Trophoblast cell (in vitro differentiated cells and primary cell): ENCODE measurements at regions not wholly inside any gene's neighbourhood (a gene's known extent, or its start where the extent isn't known, plus 50 kb on each side); places are given as distances from the start of the nearest gene placed in this dataset.

ENCODE experiments used
- DNase-seq, 2 donors: peaks; one replicate each; pipeline ENCODE4 v3.0.0-alpha.2; 2016
- H2AFZ ChIP-seq: 2 replicates; pipeline ENCODE4 v1.6.1; 2013; ENCODE audit warnings: low read length, moderate library complexity, mild to moderate bottlenecking; ENCODE audit not compliant: insufficient read depth, poor library complexity
- H2AK5ac ChIP-seq: 2 replicates; pipeline ENCODE4 v1.6.1; 2013; ENCODE audit warnings: mild to moderate bottlenecking, low read length
- H2BK120ac ChIP-seq: 2 replicates; pipeline ENCODE4 v1.6.1; 2013; ENCODE audit warnings: low read length, mild to moderate bottlenecking, moderate library complexity; ENCODE audit not compliant: insufficient read depth, poor library complexity
- H2BK12ac ChIP-seq: 2 replicates; pipeline ENCODE4 v1.6.1; 2013; ENCODE audit warnings: mild to moderate bottlenecking, low read length, moderate library complexity
- H2BK5ac ChIP-seq: 2 replicates; pipeline ENCODE4 v1.6.1; 2013; ENCODE audit warnings: low read length, low read depth, moderate library complexity, mild to moderate bottlenecking; ENCODE audit not compliant: poor library complexity
- H3K14ac ChIP-seq: 2 replicates; pipeline ENCODE4 v1.6.1; 2013; ENCODE audit warnings: mild to moderate bottlenecking, low read length
- H3K18ac ChIP-seq: 2 replicates; pipeline ENCODE4 v1.6.1; 2013; ENCODE audit warnings: mild to moderate bottlenecking, low read length
- H3K23ac ChIP-seq: 2 replicates; pipeline ENCODE4 v1.6.1; 2013; ENCODE audit warnings: low read length
- H3K27ac ChIP-seq: 2 replicates; pipeline ENCODE4 v1.5.1; 2013; ENCODE audit warnings: low read depth, mild to moderate bottlenecking, inconsistent platforms, low read length, moderate library complexity
- H3K27me3 ChIP-seq: 2 replicates; pipeline ENCODE4 v1.6.1; 2013; ENCODE audit warnings: inconsistent platforms, mild to moderate bottlenecking, low read length, moderate library complexity; ENCODE audit not compliant: insufficient read depth
- H3K36me3 ChIP-seq, 2 experiments: 1 replicate in 1 of 2; 2 replicates in 1 of 2; pipeline ENCODE4 v1.6.1; 2013; ENCODE audit warnings: low read length in 2 of 2, mild to moderate bottlenecking in 2 of 2, moderate library complexity in 1 of 2; ENCODE audit not compliant: insufficient read depth in 2 of 2, control insufficient read depth in 1 of 2
- H3K4ac ChIP-seq: 2 replicates; pipeline ENCODE4 v1.6.1; 2013; ENCODE audit warnings: low read depth, mild to moderate bottlenecking, low read length, moderate library complexity
- H3K4me1 ChIP-seq, 2 experiments: 1 replicate in 1 of 2; 2 replicates in 1 of 2; pipeline ENCODE4 v1.6.1; 2013; ENCODE audit warnings: low read length in 2 of 2, mild to moderate bottlenecking in 2 of 2, moderate library complexity in 1 of 2; ENCODE audit not compliant: insufficient read depth in 2 of 2, control insufficient read depth in 1 of 2
- H3K4me2 ChIP-seq: 2 replicates; pipeline ENCODE4 v1.6.1; 2013; ENCODE audit warnings: inconsistent platforms, mild to moderate bottlenecking, low read length, moderate library complexity
- H3K4me3 ChIP-seq: 2 replicates; pipeline ENCODE4 v1.5.1; 2013; ENCODE audit warnings: mild to moderate bottlenecking, low read depth, low read length, inconsistent platforms
- H3K79me1 ChIP-seq: one replicate; pipeline ENCODE4 v1.6.1; 2013; ENCODE audit warnings: low read length
- H3K79me2 ChIP-seq: 2 replicates; pipeline ENCODE4 v1.6.1; 2013; ENCODE audit warnings: low read length, mild to moderate bottlenecking; ENCODE audit not compliant: control insufficient read depth, insufficient read depth, poor library complexity
- H3K9ac ChIP-seq: 2 replicates; pipeline ENCODE4 v1.6.1; 2013; ENCODE audit warnings: mild to moderate bottlenecking, low read length
- H3K9me3 ChIP-seq: 2 replicates; pipeline ENCODE4 v1.6.1; 2013; ENCODE audit warnings: low read depth, mild to moderate bottlenecking, control low read depth, inconsistent platforms, low read length; ENCODE audit not compliant: insufficient read depth
- H4K12ac ChIP-seq: 2 replicates; pipeline ENCODE4 v1.6.1; 2013; ENCODE audit warnings: low read depth, mild to moderate bottlenecking, low read length, moderate library complexity
- H4K8ac ChIP-seq: 2 replicates; pipeline ENCODE4 v1.6.1; 2013; ENCODE audit warnings: low read depth, mild to moderate bottlenecking, low read length, moderate library complexity
- H4K91ac ChIP-seq: one replicate; pipeline ENCODE4 v1.6.1; 2013; ENCODE audit warnings: low read depth, mild to moderate bottlenecking, low read length, moderate library complexity
- WGBS: extraction: QIAGEN DNeasy Blood & Tissue Kit; methylation state at CpG from one replicate; pipeline ENCODE4 v1.1.7; 2013; ENCODE audit warnings: missing lambda C conversion rate; ENCODE audit not compliant: insufficient read length, insufficient coverage; ENCODE audit errors: extremely low coverage; 5-methylcytosine and 5-hydroxymethylcytosine counted together

DNA sequence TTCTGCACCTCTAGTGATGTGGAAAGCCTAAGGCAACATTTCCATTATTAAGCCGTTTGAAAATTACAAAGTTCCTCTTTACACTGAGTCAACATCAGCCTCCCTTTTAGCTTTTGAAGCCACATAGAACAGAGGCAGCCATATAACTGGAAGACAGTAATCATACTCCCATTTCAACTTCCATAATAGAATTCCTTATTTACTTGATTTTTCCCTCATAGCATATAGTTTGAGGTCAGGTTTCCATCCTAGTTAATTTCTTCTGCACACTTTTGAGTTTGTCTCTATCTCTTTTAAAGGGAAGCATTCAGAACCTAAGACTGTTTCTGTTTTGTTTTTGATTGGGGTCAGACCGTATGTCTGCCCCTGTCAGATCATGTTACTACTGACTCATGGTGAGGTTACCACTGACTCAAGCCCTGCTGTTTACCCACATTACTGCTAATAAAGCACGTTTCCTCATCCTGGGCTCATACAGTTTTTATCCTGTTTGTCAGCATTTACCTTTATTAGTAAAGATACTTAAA is 161.0 kb downstream of the SLC38A4 start:
- Histone ChIP-seq H3K4me3 (no peak overlapping the region), H3K9me3 (no peaks in the 10 kb centered on the region), H3K14ac (no peak overlapping the region), H3K4ac (no peak overlapping the region), H3K79me1 (peaks cover 3% of the 10 kb centered on the region), H3K27ac (peak overlapping the region; percentile 14), H2AK5ac (no peak overlapping the region), H2BK120ac (no peak overlapping the region), H3K4me2 (no peak overlapping the region), H2BK12ac (no peak overlapping the region), H4K91ac (no peak overlapping the region), H2BK5ac (no peak overlapping the region), H3K79me2 (no peaks in the 10 kb centered on the region), H3K36me3 (no peaks in the 10 kb centered on the region), H3K4me1 (peaks cover 2 to 4% of the 10 kb centered on the region in 2 experiments), H4K12ac (no peak overlapping the region), H2AFZ (no peak overlapping the region), H3K9ac (no peak overlapping the region), H3K27me3 (no peaks in the 10 kb centered on the region), H4K8ac (no peak overlapping the region), H3K18ac (no peak overlapping the region), H3K23ac (no peak overlapping the region)
- no CpG with 5 or more reads among the region's 3 CpGs for WGBS
- DNase-seq: peak in 1 of 2 donors; percentile 34

DNA sequence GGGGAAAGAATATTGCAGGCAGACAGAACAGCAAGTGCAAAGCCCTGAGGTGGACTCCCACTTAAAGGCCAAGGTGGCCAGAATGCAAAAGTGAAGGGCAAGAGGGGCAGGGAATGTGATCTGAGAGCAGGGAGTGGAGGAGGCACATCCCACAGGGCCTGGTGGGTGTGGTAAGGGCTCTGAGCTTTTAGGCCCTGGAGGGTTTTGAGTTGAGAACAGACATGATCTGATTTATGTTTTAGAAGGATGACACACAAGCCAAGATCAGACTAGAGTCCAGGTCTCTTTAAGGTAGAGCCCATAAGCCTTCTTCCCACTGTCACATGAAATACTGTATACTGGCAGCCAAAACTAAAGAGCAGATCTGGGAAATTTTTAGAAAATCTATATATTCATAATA is 162.5 kb downstream of the SLC38A4 start:
- Histone ChIP-seq H4K8ac (no peak overlapping the region), H3K27me3 (no peaks in the 10 kb centered on the region), H2BK120ac (no peak overlapping the region), H2AK5ac (no peak overlapping the region), H4K91ac (no peak overlapping the region), H2BK5ac (no peak overlapping the region), H3K79me2 (no peaks in the 10 kb centered on the region), H2AFZ (no peak overlapping the region), H3K14ac (no peak overlapping the region), H4K12ac (no peak overlapping the region), H3K4me3 (no peak overlapping the region), H3K36me3 (no peaks in the 10 kb centered on the region), H3K9ac (no peak overlapping the region), H3K27ac (no peak overlapping the region), H3K23ac (no peak overlapping the region), H3K18ac (no peak overlapping the region), H3K79me1 (peaks cover 5% of the 10 kb centered on the region), H3K4me2 (no peak overlapping the region), H3K4ac (no peak overlapping the region), H2BK12ac (no peak overlapping the region), H3K4me1 (peaks cover 5 to 6% of the 10 kb centered on the region in 2 experiments), H3K9me3 (no peaks in the 10 kb centered on the region)
- DNase-seq: no peak

DNA sequence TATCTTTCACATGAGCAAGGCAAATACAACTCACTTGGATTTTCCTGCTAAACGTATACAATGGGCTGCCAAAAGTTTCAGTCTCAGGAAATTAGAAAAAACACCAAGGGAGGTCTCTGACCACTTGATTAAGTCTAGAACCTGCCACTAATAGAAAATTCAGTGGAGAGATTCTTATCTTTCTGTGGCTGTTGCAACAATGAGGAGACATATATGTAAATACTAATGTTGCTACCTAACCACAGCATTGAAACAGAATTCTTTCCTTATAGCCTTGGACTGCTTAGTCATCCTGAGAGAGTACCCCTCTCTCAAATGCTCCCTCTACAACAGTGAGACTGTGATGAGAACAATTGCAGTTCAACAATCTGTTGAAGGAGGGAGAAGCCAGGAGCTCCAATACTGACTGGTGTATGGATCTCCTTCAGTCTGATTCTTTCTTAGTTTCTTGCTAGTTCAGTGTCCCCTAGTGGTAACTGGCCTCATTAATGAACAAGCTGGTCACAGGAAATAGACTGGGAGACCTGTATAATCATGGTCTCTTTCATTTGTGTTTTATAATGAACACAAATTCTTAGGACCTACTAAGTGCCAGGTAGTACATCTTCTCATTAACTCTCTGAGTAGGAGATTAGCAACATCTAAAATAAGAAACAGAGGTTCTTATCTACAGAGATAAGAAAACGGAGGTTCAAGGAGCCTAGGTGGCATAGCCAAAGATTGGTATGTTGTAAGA is 164.5 kb downstream of the SLC38A4 start:
- Histone ChIP-seq H3K23ac (no peak overlapping the region), H2BK5ac (no peak overlapping the region), H3K9me3 (no peaks in the 10 kb centered on the region), H3K27ac (peak overlapping the region; percentile 44), H2AFZ (no peak overlapping the region), H3K18ac (no peak overlapping the region), H3K4me3 (no peak overlapping the region), H2AK5ac (no peak overlapping the region), H3K14ac (no peak overlapping the region), H2BK120ac (no peak overlapping the region), H3K4ac (no peak overlapping the region), H3K4me1 (peaks cover 5 to 6% of the 10 kb centered on the region in 2 experiments), H4K8ac (no peak overlapping the region), H3K36me3 (no peaks in the 10 kb centered on the region), H2BK12ac (no peak overlapping the region), H3K79me1 (peaks cover 6% of the 10 kb centered on the region), H3K27me3 (no peaks in the 10 kb centered on the region), H4K91ac (no peak overlapping the region), H3K4me2 (no peak overlapping the region), H3K9ac (no peak overlapping the region), H3K79me2 (no peaks in the 10 kb centered on the region), H4K12ac (no peak overlapping the region)
- no CpG with 5 or more reads among the region's 2 CpGs for WGBS
- peak in 1 of 2 donors; percentile 59 for DNase-seq

DNA sequence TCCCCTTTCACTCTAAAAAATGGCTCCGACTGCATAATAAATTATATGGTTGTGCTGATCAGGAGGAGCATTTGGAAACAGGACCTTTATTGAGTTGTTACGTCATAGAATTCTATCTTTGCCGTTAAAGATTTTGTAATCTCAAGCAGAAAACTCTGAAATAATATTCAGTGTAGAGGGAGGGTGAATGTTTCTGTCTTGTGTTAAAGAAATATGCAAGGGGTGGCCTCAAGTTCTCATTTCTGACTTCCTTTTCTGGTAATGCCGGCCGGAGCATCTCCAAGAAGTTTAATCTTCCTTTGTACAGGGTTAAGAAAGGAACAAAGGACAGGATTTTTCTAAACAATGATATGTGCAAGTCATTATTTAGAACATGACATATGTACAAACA is 165.1 kb downstream of the SLC38A4 start:
- no peaks in the 10 kb centered on the region for H3K9me3 ChIP-seq
- no peak overlapping the region for H2AFZ ChIP-seq
- no peak overlapping the region for H4K12ac ChIP-seq
- DNase-seq: no peak
- no peak overlapping the region for H2BK120ac ChIP-seq
- H3K4me3 ChIP-seq: no peak overlapping the region
- H3K27ac ChIP-seq: peak overlapping the region; percentile 44
- H3K9ac ChIP-seq: no peak overlapping the region
- peaks cover 5 to 6% of the 10 kb centered on the region in 2 experiments for H3K4me1 ChIP-seq
- no peak overlapping the region for H4K91ac ChIP-seq
- no peak overlapping the region for H2BK12ac ChIP-seq
- WGBS: no CpG with 5 or more reads among the region's 5 CpGs
- H4K8ac ChIP-seq: no peak overlapping the region
- H3K27me3 ChIP-seq: no peaks in the 10 kb centered on the region
- no peak overlapping the region for H3K14ac ChIP-seq
- no peak overlapping the region for H2BK5ac ChIP-seq
- H2AK5ac ChIP-seq: no peak overlapping the region
- H3K4ac ChIP-seq: no peak overlapping the region
- no peaks in the 10 kb centered on the region for H3K36me3 ChIP-seq
- H3K4me2 ChIP-seq: no peak overlapping the region
- H3K79me2 ChIP-seq: no peaks in the 10 kb centered on the region
- H3K79me1 ChIP-seq: peaks cover 6% of the 10 kb centered on the region
- H3K18ac ChIP-seq: no peak overlapping the region
- H3K23ac ChIP-seq: no peak overlapping the region
